ENCODE measurements at regions not wholly inside any gene's neighbourhood (a gene's known extent, or its start where the extent isn't known, plus 50 kb on each side); places are given as distances from the start of the nearest gene placed in this dataset.

GRCh38 chr18:73793386-73793785 lies 354.2 kb downstream of the FBXO15 start:
- no peak for TF ChIP-seq POLR2A (IDR thresholded peaks at IDR 0.05)
- no peak for TF ChIP-seq CTCF (IDR thresholded peaks at IDR 0.05)

Measured in vagina (tissue), 2 donors.